Karpas-422 (cell line): ENCODE measurements at regions not wholly inside any gene's neighbourhood (a gene's known extent, or its start where the extent isn't known, plus 50 kb on each side); places are given as distances from the start of the nearest gene placed in this dataset.
"Not testable (repeated sequence)": the region's sequence is repeated elsewhere in the genome, so short reads cannot be mapped to it uniquely, and the experiment has no call there.

Experiments
- DNase-seq: peaks from one replicate; pipeline ENCODE4 v3.0.0-alpha.2; 2015
- H2AFZ ChIP-seq: fragments of 200-600 bp; sonication (generic); 2 replicates; pipeline ENCODE4 v1.6.1; 2014; ENCODE audit warnings: antibody characterized with exemption, low read length, mixed read lengths
- H3K27ac ChIP-seq: fragments of 200-600 bp; sonication (generic); 2 replicates; pipeline ENCODE4 v1.5.1; 2014; ENCODE audit warnings: mild to moderate bottlenecking, low read length, moderate library complexity
- H3K27me3 ChIP-seq: fragments of 200-600 bp; sonication (generic); 2 replicates; pipeline ENCODE4 v1.6.1; 2014; ENCODE audit warnings: low read length, mixed read lengths
- H3K36me3 ChIP-seq: fragments of 200-600 bp; sonication (generic); 2 replicates; pipeline ENCODE4 v1.6.1; 2014; ENCODE audit warnings: low read length, mixed read lengths; ENCODE audit not compliant: insufficient read depth
- H3K4me1 ChIP-seq: fragments of 200-600 bp; sonication (generic); 2 replicates; pipeline ENCODE4 v1.6.1; 2014; ENCODE audit warnings: mild to moderate bottlenecking, low read length, mixed read lengths
- H3K4me2 ChIP-seq: fragments of 200-600 bp; sonication (generic); 2 replicates; pipeline ENCODE4 v1.6.1; 2014; ENCODE audit warnings: low read length, low read depth, mild to moderate bottlenecking; ENCODE audit not compliant: poor library complexity, severe bottlenecking
- H3K4me3 ChIP-seq: fragments of 200-600 bp; sonication (generic); 2 replicates; pipeline ENCODE4 v1.5.1; 2014; ENCODE audit warnings: mild to moderate bottlenecking, antibody characterized with exemption, low read length, mixed read lengths
- H3K79me2 ChIP-seq: fragments of 200-600 bp; sonication (generic); 2 replicates; pipeline ENCODE4 v1.6.1; 2014; ENCODE audit warnings: mild to moderate bottlenecking, low read length, mixed read lengths
- H3K9ac ChIP-seq: fragments of 200-600 bp; sonication (generic); 2 replicates; pipeline ENCODE4 v1.6.0; 2014; ENCODE audit warnings: low read length
- H3K9me2 ChIP-seq: fragments of 200-600 bp; sonication (generic), shearing (Covaris generic); replicated peaks from 2 replicates; pipeline ENCODE4 v1.6.0; 2014; ENCODE audit warnings: mild to moderate bottlenecking, low read length, moderate library complexity; ENCODE audit not compliant: insufficient read depth
- H3K9me3 ChIP-seq: fragments of 300-700, 200-600 bp; sonication (generic); 2 replicates; pipeline ENCODE4 v1.6.1; 2014; ENCODE audit warnings: low read length, mixed read lengths
- H4K20me1 ChIP-seq: fragments of 200-600 bp; sonication (generic); 2 replicates; pipeline ENCODE4 v1.6.1; 2014; ENCODE audit warnings: mild to moderate bottlenecking, antibody characterized with exemption, low read length, low read depth; ENCODE audit not compliant: insufficient read depth

DNA sequence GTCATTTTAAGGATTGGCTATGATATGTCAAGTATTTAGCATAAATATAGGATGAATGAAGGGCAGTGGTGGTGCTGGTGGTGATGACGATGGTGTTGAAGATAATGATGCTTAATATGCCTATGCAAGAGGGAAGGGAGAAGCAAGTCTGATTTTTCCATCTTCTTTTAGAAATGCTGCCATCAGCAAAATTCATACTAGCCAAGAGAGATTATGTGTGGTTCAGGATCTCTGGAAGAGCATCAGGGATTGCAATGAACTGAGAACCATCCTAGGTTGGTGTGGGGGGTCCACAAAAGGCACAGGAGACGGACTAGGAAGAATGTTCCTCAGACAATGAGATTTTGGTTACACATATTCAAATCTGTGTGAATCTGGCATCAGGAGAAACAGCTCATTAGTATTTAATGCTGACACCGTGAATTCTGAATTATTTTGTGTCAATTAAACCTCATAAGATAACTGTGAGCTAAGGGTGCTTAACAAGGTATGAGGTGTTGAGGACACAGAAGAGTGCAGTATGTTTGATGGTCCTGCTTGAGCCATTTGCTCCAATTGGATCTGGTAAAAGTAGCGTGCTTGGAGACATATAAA lies 1120.8 kb upstream of the GOT2 start:
- H3K27ac ChIP-seq, result no peak overlapping the region
- no peak overlapping the region for H3K4me2 ChIP-seq
- H3K9ac ChIP-seq, result no peak overlapping the region
- H3K4me1 ChIP-seq, result no peaks in the 10 kb centered on the region
- no peaks in the 10 kb centered on the region for H4K20me1 ChIP-seq
- H2AFZ ChIP-seq, result no peak overlapping the region
- DNase-seq, result no peak
- H3K36me3 ChIP-seq, result no peaks in the 10 kb centered on the region
- H3K9me3 ChIP-seq, result 0 out of 2 replicates have a peak, but pooled peaks cover 2% of the 10 kb centered on the region
- H3K79me2 ChIP-seq, result no peaks in the 10 kb centered on the region
- H3K9me2 ChIP-seq, result no peaks in the 10 kb centered on the region
- no peak overlapping the region for H3K4me3 ChIP-seq
- H3K27me3 ChIP-seq, result no peaks in the 10 kb centered on the region

DNA sequence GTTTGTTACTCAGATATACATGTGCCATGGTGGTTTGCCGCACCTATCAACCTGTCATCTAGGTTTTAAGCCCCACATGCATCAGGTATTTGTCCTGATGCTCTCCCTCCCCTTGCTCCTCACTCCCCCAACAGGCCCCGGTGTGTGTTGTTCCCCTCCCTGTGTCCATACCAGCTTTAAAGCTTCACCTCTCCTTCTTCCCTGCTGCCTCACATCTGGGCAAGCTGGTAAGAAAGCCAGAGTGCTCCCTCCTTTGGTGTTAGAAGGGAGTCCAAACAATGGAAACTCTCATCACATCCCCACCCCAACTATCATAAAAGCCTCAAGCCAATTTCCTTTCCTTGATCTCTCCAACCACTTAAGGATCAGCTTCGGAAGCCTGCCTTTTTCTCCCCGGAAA lies 1115.6 kb upstream of the GOT2 start:
- Histone ChIP-seq H3K4me3 (no peak overlapping the region), H2AFZ (no peak overlapping the region), H4K20me1 (no peaks in the 10 kb centered on the region), H3K9me3 (peaks cover 4% of the 10 kb centered on the region; the same call in 1 of the 2 replicates), H3K9me2 (no peaks in the 10 kb centered on the region), H3K36me3 (no peaks in the 10 kb centered on the region), H3K79me2 (no peaks in the 10 kb centered on the region), H3K27ac (no peak overlapping the region), H3K27me3 (no peaks in the 10 kb centered on the region), H3K4me1 (no peaks in the 10 kb centered on the region), H3K4me2 (no peak overlapping the region), H3K9ac (no peak overlapping the region)
- DNase-seq, result no peak

DNA sequence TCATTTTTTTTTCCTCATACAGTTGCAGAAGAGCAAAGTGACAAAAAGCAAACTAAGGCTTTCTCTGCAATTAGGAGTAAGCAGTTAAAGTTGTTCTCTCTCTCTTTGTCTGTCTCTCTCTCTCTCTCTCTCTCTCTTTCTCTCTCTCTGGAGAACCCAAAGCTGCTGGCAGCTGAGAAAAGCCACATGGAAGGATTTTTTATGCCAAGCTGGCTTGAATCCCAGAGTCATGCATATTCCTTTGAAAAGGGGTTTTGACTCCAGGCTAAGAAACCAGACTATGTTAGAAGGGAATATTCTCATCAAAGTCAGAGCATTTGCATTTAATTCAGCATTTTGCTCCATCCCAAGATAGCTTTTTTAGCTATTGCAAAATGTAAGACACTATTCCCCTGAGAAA lies 1114.2 kb upstream of the GOT2 start:
- Histone ChIP-seq H3K4me2 (no peak overlapping the region), H4K20me1 (no peaks in the 10 kb centered on the region), H3K9me3 (peaks cover 8% of the 10 kb centered on the region), H3K4me3 (no peak overlapping the region), H2AFZ (no peak overlapping the region), H3K27ac (no peak overlapping the region), H3K9me2 (no peaks in the 10 kb centered on the region), H3K4me1 (no peaks in the 10 kb centered on the region), H3K9ac (no peak overlapping the region), H3K79me2 (no peaks in the 10 kb centered on the region), H3K27me3 (no peaks in the 10 kb centered on the region), H3K36me3 (no peaks in the 10 kb centered on the region)
- DNase-seq, result no peak

DNA sequence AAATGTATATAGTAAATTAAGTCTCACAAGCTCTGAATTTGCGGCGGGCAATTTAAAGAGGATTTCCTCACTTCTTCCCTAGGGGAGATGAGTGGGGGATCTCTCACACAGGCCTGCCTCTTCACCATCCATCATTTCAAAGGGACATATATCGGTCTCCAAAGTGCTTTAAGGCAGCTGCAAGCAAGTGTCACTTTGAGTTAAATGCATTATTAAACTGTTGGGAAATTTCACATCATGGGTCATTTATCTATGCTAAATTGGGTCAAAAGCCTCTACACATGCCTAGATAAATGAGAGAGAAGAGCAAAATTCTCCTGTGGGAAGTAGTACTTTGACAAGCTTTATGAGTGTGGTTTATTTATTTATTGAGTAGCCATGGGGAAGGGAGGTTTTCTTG lies 1106.1 kb upstream of the GOT2 start:
- no peaks in the 10 kb centered on the region for H3K27me3 ChIP-seq
- DNase-seq, result no peak

DNA sequence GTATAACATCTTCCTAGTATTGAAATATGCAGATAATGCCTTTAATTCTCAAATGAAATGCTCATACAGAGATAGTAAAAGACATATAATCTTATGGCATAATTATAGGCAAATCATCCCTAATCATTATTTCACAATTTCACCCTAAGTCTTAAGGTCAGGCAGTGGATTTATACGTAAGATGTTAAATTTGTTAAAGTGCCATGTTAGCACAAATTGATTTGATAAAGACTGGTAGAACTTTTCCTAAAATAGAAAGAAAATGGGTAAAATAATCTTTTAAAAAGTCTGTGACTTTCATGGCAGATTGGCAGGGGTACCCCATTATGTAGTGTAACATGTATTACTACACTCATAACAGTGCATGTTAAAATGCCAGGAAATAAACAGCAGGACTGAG lies 1092.7 kb upstream of the GOT2 start:
- Histone ChIP-seq H2AFZ (no peak overlapping the region), H3K27ac (no peak overlapping the region), H3K9me3 (peaks cover 5% of the 10 kb centered on the region; the same call in 1 of the 2 replicates), H4K20me1 (no peaks in the 10 kb centered on the region), H3K36me3 (no peaks in the 10 kb centered on the region), H3K9ac (no peak overlapping the region), H3K9me2 (no peaks in the 10 kb centered on the region), H3K4me1 (no peaks in the 10 kb centered on the region), H3K27me3 (no peaks in the 10 kb centered on the region), H3K79me2 (no peaks in the 10 kb centered on the region), H3K4me2 (no peak overlapping the region), H3K4me3 (no peak overlapping the region)
- no peak for DNase-seq

More for the DNA sequence above, 1106.1 kb upstream of the GOT2 start:
- Histone ChIP-seq H3K9me3 (peaks cover 11% of the 10 kb centered on the region), H3K79me2 (no peaks in the 10 kb centered on the region), H3K4me1 (no peaks in the 10 kb centered on the region), H2AFZ (no peak overlapping the region), H3K4me2 (no peak overlapping the region), H4K20me1 (no peaks in the 10 kb centered on the region), H3K27ac (no peak overlapping the region), H3K9ac (no peak overlapping the region), H3K4me3 (no peak overlapping the region), H3K9me2 (no peaks in the 10 kb centered on the region), H3K36me3 (no peaks in the 10 kb centered on the region)

DNA sequence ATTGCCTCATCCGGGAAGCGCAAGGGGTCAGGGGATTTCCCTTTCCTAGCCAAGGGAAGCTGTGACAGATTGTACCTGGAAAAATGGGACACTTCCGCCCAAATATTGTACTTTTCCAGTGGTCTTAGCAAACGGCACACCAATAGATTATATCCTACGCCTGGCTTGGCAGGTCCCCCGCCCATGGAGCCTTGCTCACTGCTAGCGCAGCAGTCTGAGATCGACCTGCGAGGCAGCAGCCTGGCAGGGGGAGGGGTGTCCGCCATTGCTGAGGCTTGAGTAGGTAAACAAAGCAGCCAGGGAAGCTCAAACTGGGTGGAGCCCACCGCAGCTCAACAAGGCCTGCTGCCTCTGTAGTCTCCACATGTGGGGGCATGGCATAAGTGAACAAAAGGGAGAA lies 1075.4 kb upstream of the GOT2 start:
- H3K9me3 ChIP-seq, H3K27me3 ChIP-seq, H3K27ac ChIP-seq, H3K4me2 ChIP-seq, H3K4me1 ChIP-seq, H2AFZ ChIP-seq, DNase-seq, H3K9me2 ChIP-seq, H4K20me1 ChIP-seq, H3K4me3 ChIP-seq, H3K79me2 ChIP-seq, H3K36me3 ChIP-seq, H3K9ac ChIP-seq: not testable (repeated sequence)

DNA sequence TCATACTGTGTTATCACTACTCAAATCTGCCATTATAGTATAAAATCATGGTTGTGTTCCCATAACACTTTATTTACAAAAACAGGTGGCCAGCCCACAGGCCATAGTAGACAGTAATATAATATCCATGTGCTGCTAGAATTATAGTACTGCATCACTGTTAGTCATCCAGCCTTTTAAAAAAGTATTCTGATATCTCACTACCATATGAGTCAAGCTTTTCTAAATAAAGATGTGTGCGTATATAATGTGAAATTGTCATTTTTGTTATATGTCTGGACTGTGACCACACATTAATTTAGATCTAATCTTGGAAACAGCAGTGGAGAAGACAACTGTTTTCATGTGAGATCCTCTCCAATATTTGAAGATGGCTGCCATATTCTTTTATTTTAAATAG lies 1049.1 kb upstream of the GOT2 start:
- no peak overlapping the region for H3K4me2 ChIP-seq
- H4K20me1 ChIP-seq, result no peaks in the 10 kb centered on the region
- no peak overlapping the region for H3K4me3 ChIP-seq
- no peaks in the 10 kb centered on the region for H3K79me2 ChIP-seq
- no peaks in the 10 kb centered on the region for H3K36me3 ChIP-seq
- DNase-seq, result no peak
- H3K9me3 ChIP-seq, result peaks cover 19% of the 10 kb centered on the region
- no peak overlapping the region for H3K27ac ChIP-seq
- H3K27me3 ChIP-seq, result no peaks in the 10 kb centered on the region
- no peak overlapping the region for H3K9ac ChIP-seq
- H3K9me2 ChIP-seq, result no peaks in the 10 kb centered on the region
- H2AFZ ChIP-seq, result no peak overlapping the region
- no peaks in the 10 kb centered on the region for H3K4me1 ChIP-seq

DNA sequence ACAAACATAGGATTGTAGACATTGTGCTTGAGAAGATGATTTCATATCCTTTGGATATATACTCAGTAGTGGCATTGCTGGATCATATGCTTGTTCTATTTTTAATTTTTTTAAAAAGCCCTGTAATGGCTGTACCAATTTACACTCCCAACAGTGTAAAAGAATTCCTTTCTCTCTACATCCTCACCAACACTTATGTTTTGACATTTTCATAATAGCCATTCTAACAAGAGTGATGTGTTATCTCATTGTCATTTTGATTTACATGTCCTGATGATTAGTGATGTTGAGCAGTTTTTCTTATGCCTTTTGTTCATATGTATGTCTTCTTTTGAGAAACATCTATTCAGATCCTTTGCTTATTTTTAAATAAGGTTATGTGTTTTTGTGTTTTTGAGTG lies 1039.2 kb upstream of the GOT2 start:
- Histone ChIP-seq H2AFZ (no peak overlapping the region), H3K4me3 (no peak overlapping the region), H3K9me2 (no peaks in the 10 kb centered on the region), H3K36me3 (no peaks in the 10 kb centered on the region), H3K4me2 (no peak overlapping the region), H3K79me2 (no peaks in the 10 kb centered on the region), H3K9ac (no peak overlapping the region), H4K20me1 (no peaks in the 10 kb centered on the region), H3K9me3 (peaks cover 7% of the 10 kb centered on the region), H3K27me3 (no peaks in the 10 kb centered on the region), H3K27ac (no peak overlapping the region), H3K4me1 (no peaks in the 10 kb centered on the region)
- no peak for DNase-seq

DNA sequence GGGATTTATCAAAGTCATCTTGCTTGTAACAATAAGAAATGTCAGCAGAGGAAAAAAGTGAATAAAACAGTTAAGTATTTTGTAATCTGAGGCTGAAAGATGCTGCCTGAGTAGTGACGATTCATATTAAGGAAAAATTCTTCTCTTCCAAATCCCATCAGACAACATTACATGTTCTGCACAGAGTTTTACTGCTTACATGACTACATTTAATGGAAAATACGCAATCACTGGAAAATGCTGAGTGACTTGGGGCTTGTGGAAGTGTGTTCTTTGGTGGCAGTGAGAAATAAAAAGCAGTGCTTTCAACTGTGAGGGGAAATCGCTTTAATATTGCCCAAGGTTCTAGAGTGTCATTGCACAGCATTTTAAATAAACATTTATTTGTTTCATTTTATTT lies 1025.2 kb upstream of the GOT2 start:
- Histone ChIP-seq H3K4me1 (no peaks in the 10 kb centered on the region), H3K27me3 (no peaks in the 10 kb centered on the region), H3K9ac (no peak overlapping the region), H3K9me2 (no peaks in the 10 kb centered on the region), H3K36me3 (no peaks in the 10 kb centered on the region), H3K4me3 (no peak overlapping the region), H3K79me2 (no peaks in the 10 kb centered on the region), H3K9me3 (peaks cover 8% of the 10 kb centered on the region), H3K27ac (no peak overlapping the region), H3K4me2 (no peak overlapping the region), H2AFZ (no peak overlapping the region), H4K20me1 (no peaks in the 10 kb centered on the region)
- no peak for DNase-seq
